Epidermal melanocyte (primary cell): ENCODE measurements at regions not wholly inside any gene's neighbourhood (a gene's known extent, or its start where the extent isn't known, plus 50 kb on each side); places are given as distances from the start of the nearest gene placed in this dataset.
"Not testable (repeated sequence)": the region's sequence is repeated elsewhere in the genome, so short reads cannot be mapped to it uniquely, and the experiment has no call there.

Experiments
- DNase-seq: peaks from one replicate; pipeline ENCODE4 v3.0.0; 2011; ENCODE audit warnings: low spot score; ENCODE audit not compliant: insufficient read length

DNA sequence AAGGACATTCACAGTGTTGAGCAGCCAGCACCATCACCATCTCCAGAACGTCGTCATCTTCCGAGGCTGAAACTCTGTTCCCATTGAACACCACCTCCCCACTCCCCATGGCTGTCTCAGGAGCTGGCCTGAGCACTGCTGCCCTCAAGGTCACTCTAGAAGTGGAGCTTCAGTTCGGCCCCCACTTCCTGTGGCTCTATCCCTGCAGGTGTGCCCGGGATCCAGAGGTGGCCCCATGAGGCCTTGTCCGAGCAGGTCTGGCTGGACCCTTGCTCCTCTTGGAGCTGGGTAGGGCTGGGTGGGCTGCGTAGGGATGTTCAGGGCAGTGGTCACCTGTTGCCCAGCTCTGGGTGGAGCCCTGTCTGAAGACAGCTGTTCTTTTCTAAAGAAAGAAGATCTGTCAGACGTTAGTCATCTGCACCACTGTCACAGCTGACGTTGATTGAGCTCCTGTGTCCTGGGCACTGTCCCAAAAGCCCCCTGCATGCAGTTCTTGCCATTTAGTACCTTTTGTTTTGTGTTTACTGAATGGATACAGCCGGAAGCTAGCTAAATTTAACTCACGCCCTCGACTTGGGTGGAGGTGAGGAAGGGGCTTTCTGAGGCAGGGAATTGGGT is 75.5 kb upstream of the CLDN5 start:
- DNase-seq = no peak

- DNase-seq = not testable (repeated sequence)
These were observed 79.1 kb upstream of the CLDN5 start for GRCh38 chr22:19603346-19603745.

- DNase-seq = no peak
These were observed 79.6 kb upstream of the CLDN5 start for GRCh38 chr22:19603767-19604166.

DNA sequence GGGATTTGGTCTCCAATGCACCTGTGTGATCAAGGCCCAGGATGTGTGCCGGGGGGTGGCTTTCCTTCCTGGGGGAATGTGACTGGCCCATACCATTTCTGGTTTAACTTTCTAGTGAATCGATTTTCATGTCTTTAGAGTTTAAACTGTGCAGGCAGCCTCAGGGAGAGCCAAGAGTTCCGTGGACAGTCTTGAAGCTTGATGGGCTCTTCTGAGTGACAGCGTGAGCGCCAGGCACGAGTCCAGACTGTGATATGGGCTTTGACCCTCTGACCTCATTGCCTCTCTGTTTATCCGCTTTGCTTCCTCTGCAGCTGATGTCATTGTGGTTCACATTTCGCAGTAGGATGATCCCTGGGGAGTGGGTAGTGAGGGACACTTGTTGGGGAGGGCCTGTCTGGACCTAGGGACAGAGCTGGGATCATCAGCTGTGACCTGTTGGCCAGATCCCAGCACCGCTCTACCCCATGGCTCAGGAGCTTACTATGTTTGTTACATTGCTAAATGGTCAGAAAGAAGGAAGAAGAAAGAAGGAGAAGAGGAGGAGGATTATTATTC is 80.6 kb upstream of the CLDN5 start:
- DNase-seq = no peak

GRCh38 chr22:19605508-19606331 is 81.5 kb upstream of the CLDN5 start:
- DNase-seq = no peak

DNA sequence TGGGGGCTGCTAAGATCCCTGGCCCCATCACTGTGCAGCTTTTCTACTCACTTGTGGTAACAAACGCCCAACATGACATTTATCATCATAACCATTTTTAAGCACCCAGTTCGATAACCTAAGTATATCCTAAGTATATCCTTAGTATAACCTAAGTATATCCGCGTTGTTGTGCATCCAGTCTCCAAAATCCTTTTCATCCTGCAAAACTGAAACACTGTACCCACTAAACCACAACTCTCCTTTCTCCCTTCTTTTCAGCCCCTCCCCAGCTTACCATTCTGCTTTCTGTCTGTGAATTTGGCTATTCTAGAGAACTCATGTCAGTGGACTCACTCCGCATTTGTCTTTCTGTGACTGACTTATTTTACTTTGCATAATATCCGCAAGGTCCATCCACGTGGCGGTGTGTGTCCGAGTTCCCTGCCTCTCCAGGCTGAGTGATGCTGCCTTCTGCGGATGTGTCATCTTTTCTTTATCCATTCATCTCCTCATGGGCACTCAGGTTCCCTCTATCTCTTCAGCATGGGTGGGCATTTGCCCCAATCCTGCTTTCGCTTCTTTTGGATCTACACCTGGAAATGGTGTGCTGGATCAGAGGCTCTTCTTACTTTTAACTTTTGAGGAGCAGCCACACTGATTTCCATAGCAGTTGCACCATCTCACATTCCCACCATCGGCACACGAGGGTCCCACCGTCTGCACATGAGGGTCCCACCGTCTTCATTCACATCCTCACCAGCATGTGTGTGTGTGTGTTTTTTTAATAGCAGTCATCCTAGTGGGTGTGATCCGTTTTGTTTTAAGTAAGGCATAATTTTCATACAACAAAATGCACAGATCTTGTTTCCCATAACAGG is 82.4 kb upstream of the CLDN5 start:
- DNase-seq = no peak

GRCh38 chr22:19607192-19608002 is 83.2 kb upstream of the CLDN5 start:
- no peak for DNase-seq

DNA sequence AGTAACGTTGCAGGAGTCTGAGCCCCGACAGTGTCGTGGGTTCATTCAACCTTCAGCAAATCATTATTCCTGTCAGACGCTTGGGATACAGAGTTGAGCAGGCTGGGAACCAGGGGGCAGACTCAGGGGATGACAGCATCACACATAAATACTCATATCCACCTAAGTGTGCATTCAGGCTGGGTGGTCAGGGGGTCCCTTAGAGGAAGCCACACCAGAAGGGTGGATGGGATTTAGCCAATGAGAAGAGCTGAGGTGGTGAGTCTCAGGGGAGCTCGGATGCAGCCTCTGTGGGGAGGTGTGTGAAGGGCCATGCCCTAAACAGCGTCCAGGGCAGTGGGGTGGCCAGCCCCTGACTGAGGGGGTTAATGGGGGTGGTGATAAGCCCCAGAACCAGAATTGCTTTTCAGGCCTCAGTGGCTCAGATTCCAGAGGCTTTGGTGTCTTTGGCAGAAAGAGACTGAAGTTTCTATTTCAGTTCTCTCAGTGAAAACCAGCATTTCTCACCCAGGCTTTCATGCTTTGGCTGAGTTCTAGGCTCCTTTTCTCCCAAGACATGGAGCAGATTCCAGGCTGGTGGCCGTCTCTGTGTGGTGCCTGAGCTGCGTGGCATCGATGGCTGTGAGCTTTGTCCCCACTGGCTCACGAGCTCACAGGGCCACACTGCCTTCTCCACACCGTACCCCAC is 83.9 kb upstream of the CLDN5 start:
- no peak for DNase-seq

- DNase-seq = not testable (repeated sequence)
These were observed 85.5 kb upstream of the CLDN5 start for GRCh38 chr22:19609753-19610152.

DNA sequence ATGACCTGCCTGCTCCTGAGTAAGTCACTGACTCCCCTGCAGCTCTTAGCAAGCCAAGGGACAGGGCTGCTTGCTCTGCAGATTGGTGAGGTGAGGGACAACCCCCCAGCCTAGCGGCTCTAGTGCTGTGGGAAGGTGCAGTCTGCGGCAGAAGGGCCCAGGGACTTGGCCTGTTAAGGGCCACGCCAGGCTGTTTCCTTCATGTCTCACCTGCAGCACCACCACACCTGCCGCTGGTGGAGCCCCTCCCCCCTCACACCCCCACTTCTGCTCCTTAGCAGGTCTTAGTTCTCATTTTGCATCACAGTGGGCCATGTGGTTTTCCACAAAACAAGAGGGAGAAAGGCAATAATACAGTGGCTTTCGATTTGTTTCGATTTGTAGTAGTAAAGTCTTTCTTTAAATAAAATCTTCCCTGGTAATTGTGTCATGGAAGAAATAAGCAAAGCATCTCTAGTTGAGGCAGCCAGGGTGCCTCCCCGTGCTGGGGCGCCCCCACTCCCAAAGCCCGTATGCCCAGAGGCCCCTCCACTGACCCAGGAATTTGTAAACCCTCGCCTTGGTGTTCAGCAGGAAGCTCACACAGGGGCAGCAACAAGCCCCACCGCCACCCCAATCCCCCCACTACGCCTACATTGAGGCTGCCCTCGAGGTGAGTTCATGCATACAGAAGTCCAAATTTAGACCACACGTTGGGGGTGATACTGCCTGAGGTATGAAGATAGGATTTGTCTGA is 86.5 kb upstream of the CLDN5 start:
- no peak for DNase-seq

DNA sequence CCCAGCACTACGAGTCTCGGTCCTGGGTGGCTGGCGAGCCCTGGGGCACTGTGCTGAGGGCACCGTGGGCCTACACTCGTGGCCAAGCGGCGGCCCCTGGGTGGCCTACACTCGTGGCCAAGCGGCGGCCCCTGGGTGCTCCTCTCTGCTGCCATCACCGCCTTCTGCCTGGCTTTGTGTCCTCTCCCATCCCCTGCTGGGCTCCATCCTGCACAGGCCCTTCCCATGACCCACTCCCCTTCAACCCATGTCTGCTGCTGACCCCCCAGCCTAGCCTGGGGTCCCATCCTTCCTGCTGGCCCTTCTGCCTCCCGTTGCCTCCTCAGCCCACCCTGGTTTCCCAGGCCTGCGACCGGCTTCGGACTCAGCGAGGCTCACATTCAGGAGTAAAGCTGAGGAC is 87.4 kb upstream of the CLDN5 start:
- DNase-seq = no peak

- no peak for DNase-seq
These were observed 88.8 kb upstream of the CLDN5 start for GRCh38 chr22:19612866-19613572.

GRCh38 chr22:19614536-19614863 is 90.3 kb upstream of the CLDN5 start:
- no peak for DNase-seq

- no peak for DNase-seq
These were observed 90.8 kb upstream of the CLDN5 start for GRCh38 chr22:19615001-19615461.

GRCh38 chr22:19615867-19616581 is 91.8 kb upstream of the CLDN5 start:
- no peak for DNase-seq

- no peak for DNase-seq
These were observed 94.9 kb upstream of the SEPTIN5 start for GRCh38 chr22:19619144-19620009.

- no peak for DNase-seq
These were observed 93.4 kb upstream of the SEPTIN5 start for GRCh38 chr22:19620742-19621371.
